ENCODE measurements at regions not wholly inside any gene's neighbourhood (a gene's known extent, or its start where the extent isn't known, plus 50 kb on each side); places are given as distances from the start of the nearest gene placed in this dataset.
A peak's percentile ranks its signal among the peaks of the same experiment; 100 is the strongest.

DNA sequence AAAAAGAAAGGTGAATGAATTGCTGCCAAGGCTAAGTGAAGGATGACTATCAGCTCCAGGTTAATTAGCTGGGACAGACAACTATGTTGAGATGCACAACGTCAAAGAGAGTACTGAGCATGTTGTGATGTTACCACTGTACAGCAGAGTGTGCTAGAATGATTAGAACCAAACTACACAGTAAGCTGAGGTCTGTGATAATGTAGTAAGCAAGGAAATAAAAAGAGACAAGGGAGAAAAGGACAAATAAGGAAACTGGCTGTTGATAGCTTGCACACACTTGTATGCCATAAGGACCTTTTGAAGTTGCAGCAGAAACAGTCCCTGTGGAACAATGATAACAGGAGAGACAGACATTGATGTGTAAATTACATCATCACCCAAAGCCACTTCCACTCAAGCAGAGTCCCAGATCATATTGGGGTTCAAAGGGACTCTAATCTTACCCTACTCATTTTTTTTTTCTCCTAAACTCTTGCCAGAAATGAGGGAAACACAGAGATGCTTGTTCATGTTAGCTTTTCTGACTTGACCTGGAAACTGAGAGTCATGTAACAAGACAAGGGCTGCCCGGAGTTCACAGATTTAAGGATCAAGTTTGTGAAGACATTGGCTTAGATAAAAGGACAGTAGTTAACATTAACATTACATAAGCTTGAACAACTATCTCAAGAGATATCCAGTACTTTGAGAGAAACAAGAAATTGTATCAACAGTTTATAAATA, 189.9 kb downstream of the CENPW start:
- DNase-seq, result no peak

DNA sequence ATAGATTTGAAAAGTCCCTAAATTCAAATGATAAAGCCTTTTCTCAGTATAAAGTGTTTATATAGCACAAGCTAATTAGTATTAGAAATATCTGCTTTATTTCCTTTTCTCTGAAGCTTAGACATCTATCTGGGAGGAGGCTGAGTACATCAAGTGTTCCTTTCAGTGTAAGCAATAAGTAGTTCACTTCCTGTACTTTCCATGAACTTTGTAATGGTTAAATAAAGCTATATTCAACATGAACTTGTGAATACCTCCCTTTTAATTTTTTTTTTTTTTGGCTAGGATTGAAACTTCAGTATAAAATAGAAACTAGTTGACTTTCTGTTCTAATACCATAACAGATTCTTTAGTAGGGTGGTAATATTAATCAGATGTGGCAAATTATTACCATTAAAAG, 190.9 kb downstream of the CENPW start:
- no peak for DNase-seq

DNA sequence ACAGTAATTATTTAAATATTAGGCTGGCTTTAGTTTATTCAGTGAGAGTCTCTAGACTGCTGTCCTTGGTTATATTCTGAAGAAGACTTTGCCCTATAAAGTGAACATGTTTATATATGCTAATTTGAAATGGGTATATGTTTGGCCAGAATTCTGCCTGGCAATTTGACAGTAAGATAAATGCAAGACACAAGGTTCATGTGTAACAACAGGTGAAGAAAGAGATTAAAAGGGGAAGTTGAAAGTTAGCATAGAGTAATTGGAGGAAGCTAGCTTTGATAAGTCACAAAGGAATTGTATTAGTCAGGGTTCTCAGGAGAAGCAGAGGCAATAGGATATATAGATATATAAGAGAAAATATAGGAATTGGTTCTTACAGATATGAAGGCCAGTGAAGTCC, 191.4 kb downstream of the CENPW start:
- DNase-seq, result no peak

DNA sequence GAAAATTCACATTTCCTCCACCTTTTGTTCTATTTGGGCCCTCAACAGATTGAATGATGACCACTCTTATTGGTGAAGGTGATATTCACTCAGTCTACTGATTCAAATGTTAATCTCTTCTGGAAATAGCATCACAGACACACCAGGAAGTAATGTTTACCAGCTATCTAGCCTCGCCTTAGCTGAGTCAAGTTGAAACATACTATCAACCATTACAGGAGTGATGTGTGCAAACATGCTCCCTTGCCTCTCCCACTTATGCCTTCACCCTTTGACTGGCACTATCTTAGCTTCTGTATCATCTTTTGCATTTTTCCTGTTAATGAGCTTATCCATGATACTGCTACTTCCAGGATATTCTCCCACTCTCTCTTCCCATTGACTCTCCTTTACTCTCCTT, 191.9 kb downstream of the CENPW start:
- no peak for DNase-seq

DNA sequence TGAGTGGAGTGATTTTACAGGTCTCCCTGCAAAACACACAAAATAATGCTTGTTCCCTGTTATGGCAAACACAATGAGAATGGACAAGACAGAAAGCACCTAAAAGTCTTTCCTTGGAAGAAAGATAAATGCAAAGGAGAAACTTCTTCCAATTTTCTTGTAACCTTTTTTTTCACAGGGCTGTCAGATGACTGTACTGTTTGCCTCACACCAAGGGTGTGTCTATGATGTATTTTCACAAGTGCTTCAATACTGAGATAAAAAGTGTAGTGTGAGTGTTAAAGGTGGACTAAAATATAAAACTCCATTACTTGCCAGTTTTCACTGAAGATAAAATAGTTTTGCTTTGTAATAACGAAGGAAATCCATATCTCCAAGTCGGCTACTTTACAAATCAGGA, 194.5 kb downstream of the CENPW start:
- DNase-seq, result no peak

DNA sequence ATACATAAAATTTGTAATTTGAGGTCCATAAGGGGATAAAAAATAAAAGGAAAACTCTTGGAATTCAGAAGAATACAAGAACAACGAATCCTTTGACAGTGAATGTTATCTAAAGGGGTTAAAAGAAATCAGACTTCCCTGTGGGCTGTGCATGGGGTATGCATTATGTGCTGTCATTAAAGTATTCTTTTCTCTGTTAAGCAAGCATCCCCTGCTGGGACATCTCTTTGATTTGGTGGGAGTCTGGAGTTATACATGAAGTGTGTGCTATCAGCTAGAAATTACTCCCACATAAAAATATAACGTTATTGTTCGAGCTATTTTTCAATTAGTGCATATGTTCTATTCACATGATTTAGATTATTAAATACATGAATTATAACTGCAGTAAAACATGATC, 195.2 kb downstream of the CENPW start:
- DNase-seq, result no peak

DNA sequence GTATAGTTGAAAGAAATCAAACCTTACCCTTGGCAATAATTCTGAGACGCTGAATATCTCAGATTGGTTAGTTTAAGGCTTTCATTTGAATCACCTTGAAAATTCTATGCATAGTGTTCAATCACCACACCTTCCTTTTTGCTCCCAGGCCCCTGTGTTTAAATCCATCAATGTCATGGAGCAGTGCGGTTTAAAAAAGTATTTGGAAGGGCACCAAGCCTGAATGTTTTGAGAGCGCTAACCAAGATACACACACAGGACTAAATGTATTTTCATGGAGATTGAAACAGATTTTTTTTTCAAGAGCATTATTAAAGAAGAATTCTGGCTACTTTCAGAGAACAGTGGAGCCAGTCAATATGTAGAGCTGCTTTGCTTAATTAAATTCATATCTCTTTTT, 195.7 kb downstream of the CENPW start:
- DNase-seq, result no peak

DNA sequence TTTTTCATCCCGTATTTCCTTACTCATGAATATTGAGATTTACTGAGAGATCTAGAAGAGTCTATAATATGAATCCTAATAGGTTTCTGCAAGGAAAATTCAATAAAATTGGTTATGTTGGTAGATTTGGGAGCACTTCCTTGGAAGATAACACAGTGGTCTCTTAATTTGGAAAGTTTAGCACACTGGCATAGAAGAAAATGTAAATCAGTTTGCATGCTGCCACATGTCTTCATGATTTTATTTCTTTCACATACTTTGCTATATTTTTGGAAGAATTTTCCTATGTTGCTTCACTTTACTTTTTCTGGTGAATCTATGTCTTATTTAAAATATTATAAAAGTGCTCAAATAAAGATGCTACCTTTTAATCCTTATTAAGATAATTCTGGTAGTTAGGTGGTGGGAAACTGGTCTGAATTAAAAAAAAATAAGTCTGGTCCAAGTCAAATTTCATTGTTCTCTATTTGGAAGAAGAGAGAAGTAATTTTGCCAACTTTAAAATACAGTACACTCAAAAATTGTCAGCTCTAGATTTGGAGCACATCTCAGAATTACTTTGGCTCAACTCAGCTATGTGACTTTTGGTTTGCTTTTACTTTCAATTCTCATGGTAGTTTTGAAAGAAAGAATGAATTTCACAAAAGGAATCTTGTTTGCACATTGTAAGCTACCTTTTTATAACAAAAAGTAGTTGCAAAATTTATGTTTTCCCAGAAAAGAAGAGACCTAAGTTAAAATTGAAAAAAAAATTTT, 197.3 kb downstream of the CENPW start:
- no peak for DNase-seq

DNA sequence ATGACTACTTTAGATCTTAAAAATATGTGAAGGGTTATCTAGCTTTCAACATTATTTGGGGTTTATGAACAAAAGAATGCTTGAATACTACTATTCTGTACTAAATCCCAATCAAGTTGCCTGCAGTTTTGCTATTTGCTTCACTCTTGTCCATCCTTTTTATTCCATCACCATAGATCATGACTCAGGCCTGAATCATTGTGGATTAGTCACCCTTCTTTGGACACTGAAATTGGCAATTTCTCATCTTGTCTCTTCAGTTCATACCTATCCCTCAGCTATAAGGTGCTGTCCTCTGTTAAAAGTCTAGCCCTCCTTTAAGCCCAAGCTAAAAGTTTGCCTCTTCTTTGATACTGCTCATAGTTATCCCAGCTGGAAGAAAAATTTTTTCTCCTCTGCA, 199.1 kb downstream of the CENPW start:
- DNase-seq, result peak; percentile 65

DNA sequence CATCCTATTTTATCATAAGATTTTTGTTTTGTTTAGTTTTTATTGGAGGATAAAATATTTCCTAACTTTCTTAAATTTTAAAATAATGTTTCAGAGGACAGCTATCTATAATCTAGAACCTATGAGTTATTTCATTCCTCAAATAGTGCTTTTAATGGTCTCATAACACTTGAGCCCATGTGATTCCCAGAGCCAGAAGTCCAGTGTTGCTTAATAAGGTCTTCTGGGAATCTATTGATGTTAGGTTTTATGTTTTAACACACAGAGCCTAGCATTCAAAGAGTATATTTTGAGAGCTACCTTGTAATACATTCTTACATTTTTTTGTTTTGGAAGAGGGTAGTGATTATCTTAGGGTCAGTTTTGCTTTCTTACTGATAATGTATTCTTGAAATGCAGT, 200.2 kb downstream of the CENPW start:
- no peak for DNase-seq

DNA sequence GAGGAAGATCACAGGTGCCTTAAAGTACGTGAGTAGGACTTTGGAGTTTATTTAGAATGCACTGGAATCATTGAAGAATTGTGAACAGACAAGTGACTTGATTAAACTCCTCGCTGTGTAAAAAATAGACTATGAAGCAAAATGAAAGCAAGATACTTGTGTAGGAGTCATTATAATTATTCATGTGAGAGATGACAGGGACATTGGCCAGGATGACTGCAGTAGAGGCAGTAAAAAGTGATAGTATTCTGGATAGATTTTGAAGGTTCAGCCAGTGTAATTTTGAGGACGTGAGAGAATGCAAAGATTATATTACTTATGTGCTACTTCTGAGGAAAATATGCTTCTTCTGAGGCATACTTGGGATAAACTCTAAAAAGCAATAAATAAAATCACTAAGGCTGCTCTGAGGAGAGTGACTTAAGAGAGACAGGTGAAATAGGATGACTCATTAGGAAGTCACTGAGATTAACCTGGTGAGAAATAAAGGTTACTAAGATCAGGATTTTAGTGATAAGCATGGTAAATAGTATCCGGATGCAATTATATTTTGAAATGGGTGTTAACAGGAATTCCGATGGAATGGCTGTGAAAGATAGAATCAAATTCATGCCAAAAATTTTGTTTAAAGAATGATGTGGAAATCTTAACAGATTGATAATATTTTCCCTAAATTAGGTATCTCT, 202.0 kb downstream of the CENPW start:
- no peak for DNase-seq

DNA sequence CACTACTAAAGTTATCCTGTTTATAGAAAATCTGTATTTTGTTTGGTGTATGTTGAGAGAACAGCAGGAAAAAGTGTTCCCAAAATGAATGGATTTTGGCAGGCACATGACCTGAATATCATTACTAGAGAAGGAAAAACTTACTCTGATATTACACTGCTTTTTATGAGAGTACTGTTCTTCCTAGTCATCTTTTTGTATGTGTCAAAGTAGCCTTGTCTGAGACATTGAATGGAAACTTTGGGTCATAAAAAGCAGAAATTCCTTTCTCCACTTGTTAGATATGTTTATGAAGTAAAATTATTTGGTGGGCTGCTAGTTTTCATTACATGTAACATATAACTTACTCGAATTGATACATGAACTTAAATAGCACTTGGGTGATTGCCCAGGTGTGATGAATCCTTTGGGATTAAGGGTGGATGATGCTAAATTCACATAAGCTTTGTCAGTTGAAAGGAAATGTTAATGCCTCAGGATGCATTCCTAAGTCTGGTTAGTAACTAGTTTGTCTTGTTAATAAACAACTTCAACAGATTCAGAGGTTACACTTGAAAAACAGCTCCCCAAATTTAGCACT, 206.7 kb downstream of the CENPW start:
- DNase-seq, result no peak

DNA sequence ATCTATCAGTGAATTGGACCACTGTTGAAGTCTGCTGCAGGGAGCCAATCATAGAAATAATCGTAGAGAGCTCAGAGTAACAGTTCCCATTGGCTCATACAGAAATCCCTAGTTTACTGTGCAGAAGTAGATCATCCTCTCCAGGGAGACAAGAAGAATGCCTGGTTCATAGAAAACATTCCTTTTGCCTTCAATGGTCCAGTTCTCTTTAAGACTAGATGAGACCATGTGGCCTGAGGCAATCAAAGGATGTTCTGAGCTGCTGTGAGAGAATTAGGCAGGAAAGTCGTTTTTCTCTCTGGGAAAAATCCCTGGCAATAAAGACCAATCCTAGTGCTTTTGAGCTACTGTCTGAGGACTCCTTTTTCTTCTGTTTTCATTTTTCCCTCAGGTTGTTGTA, 208.4 kb downstream of the CENPW start:
- peak; percentile 1 for DNase-seq

DNA sequence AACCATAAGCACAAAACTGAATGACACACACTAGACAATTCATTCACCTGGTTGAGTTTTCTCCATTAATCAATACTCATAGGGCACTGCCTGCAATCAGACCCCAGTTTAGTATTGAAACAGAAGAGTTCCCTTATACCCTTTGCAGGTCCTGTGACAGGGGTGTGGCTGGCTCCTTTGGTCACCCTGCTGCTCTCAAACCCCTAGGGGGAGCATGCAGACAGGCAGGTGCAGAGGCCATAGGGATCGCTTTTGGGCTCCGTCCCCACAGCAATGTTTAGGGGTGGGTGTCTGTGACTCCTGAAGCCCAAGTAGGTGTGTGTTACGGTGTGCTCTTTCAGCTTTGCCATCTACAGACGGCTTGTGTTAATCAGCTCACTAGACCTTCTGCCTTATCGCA, 210.4 kb downstream of the CENPW start:
- no peak for DNase-seq

DNA sequence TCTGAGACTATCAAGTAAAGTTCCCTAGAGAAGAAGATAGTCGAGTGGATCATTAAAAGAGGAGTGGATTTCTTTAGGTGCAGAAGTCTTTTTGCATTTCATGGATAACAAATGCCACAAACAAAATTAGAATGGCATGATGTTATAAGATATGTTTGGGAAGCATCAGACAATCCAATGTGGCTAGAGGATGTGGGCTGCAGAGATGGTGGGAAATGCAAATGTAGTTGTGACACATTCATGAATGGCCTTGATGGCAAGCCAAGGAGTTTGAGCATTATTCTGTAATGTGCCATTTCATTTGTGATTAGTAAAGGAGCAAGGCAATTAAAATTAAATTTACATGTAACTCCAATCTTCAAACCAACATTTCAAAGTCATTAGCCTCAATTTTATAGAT, 211.9 kb downstream of the CENPW start:
- DNase-seq, result no peak

DNA sequence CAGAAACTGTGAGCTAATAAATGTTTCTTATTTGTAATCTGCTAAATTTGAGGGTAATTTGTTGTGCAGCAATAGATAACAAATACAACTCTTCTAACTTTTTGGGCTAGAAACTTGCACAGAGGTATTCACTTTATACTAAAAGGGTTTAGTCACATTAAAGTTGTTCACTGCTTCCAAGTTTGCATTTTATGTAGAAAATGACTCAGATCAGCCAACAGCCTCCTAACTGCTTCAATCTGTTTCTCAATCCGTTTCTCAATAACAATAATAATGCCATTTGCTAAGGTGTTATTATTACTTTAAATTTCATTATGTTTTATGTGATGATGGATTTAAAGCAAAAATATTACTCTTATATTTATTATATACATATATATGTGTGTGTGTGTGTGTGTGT, 213.9 kb downstream of the CENPW start:
- DNase-seq, result no peak

DNA sequence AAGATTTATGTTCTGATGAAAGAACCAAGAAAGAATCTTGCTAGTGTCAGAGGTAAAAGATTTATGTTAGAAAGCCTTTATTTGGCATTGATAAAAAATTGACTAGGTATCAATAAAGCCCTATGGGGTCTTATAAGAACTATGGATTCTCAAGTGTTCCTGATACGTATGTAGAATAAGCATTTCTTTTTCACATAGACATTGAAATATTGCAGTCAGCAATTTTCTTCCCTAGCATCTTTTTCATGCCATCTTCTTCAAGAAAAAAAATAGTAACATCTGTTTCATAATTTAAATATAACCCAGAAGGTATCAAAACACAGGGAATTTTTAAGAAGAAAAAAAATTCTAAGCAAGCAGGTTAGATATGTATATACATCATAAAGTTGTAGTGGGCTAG, 230.6 kb downstream of the CENPW start:
- no peak for DNase-seq

DNA sequence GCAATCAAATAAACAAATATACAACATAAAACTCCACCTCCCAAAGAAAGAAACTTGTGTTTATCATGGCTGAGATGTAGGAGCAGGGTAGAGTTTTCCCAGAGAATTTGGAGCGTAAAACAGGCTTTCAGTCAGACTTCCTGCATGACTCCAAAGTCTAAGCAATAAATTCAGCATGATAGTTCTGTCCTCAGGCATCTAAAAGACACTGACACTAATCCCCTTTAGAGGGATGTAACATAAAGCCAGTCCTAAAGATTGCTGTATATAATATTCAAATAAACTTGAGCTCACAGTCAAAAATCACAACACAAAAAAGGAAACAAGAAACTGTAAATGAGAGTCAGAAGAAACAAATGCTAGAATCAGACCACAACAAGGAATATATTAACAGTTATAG, 234.4 kb downstream of the CENPW start:
- no peak for DNase-seq

DNA sequence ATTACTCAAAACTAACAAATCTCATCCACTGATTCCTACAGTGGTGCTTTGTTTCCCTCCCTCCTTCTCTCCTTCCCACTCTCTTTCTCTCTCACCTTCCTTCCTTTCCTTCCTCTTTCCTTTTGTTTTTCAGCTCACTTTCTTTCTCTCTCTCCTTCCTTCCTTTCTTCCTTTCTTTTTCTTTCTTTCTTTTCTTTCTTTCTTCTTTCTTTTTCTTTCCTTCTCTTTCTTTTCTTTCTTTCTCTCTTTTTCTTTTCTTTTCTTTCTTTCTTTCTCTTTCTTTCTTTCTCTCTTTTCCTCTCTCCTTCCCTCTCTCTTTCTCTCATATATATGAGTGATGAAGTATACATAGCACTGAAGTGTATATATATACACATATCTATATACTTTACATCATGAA, 241.4 kb downstream of the CENPW start:
- DNase-seq, result no peak

DNA sequence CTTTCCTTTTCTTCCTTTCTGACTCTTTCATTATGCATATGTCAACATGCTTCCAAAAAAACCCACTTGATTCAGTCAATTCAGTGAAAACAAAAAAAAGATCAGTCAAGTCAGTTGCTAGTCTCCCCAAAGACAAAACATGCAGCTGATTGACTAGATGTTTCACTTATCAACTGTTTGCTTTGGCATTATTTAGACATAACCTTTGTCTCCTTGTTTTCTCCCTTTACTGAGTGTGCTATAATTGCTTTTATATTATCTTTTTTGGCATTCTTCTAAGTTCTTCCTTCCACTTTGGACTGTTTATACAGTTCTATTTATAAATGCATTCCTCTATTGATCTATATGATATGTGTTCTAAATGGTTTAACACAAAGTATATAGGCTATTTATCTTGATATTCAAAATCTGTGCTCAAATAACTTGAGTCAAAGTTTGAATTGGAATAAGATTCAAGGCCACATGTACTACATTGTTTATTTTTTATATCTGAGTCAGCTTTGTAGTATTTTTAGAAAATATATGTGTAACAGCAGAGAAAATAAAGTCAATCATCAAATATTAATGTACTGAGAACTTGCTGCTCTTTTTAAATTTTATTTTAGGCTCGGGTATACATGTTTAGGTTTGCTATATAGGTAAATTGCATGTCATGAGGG, 260.5 kb downstream of the CENPW start:
- no peak for DNase-seq

DNA sequence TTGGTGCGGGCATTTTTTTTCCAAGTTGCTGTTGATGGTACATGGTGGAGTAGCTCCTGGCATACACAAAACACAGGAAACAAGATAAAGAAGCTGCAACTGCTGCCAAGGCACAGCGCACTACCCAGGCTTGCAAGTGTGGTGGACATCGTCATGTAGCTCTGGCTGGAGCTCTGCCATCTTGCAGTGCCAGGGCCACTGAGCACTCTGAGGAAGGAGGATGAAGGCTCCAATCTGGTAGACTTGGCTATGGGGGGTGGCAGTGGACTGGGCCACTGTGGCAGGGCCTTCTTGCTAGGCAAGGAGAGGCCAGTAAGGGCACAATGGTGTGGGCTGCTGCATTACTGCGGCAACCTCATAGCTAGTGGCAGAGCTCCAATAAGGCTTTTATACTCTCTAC, 263.5 kb downstream of the CENPW start:
- no peak for DNase-seq

DNA sequence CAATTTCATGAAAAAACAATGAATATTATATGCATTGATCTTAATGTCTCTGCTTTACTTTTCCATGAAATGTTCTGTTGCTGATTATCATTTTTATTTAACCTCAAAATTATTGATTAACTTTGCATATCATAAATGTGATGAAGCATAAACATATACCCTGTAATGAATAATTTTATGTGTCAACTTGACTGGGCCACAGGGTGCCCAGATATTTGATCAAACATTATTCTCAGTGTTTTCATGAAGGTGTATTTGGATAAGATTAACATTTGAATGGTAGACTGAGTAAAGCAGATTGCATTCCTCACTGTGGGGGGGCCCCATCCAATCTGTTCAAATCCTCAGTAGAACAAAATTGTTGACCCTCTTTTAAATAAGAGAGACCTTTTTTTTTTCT, 265.2 kb downstream of the CENPW start:
- DNase-seq, result no peak

DNA sequence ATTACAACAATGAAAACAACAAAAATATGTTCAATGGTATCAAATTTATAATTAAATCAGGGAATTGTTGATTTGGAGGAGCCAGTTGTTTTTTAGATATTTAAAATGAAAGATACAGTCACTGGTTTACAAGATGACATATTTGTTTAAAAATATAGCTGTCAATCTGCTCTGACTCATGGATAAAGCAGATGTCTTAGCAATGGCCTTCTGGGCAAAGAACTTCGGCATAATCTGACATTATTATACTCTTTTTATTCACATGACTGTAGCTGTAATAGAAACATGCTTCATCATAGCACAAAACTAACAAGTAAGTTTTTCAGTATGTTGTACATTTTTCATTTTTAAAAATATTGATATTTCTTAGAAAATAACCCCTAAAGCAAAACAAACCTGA, 267.4 kb downstream of the CENPW start:
- DNase-seq, result no peak

Data from EL (cell line).